OCI-LY3 (cell line): ENCODE measurements at regions not wholly inside any gene's neighbourhood (a gene's known extent, or its start where the extent isn't known, plus 50 kb on each side); places are given as distances from the start of the nearest gene placed in this dataset.

Experiments
- H2AFZ ChIP-seq: fragments of 200-600, 300-600 bp; shearing (Covaris generic); 2 replicates; pipeline ENCODE4 v1.6.0; 2014; ENCODE audit warnings: antibody characterized with exemption, low read depth, low read length
- H3K27ac ChIP-seq: fragments of 200-600, 300-600 bp; sonication (generic); 2 replicates; pipeline ENCODE4 v1.5.1; 2014; ENCODE audit warnings: mild to moderate bottlenecking, low read length, moderate library complexity, mixed read lengths
- H3K27me3 ChIP-seq: fragments of 200-600, 300-600 bp; sonication (generic); 2 replicates; pipeline ENCODE4 v1.6.1; 2014; ENCODE audit warnings: low read depth, low read length, mixed read lengths
- H3K36me3 ChIP-seq: fragments of 200-600, 300-600 bp; sonication (generic); replicated peaks from 2 replicates; pipeline ENCODE3; 2014; ENCODE audit warnings: low read depth, low read length, mixed read lengths
- H3K4me1 ChIP-seq: fragments of 300-600, 200-600 bp; sonication (generic); 2 replicates; pipeline ENCODE4 v1.6.1; 2014; ENCODE audit warnings: low read length, mixed read lengths
- H3K4me2 ChIP-seq: fragments of 200-600, 300-600 bp; sonication (generic); 2 replicates; pipeline ENCODE4 v1.6.1; 2014; ENCODE audit warnings: low read length, mixed read lengths
- H3K4me3 ChIP-seq: fragments of 300-600, 200-600 bp; sonication (generic); 2 replicates; pipeline ENCODE4 v1.5.1; 2014; ENCODE audit warnings: antibody characterized with exemption, mild to moderate bottlenecking, low read length, moderate library complexity
- H3K79me2 ChIP-seq: fragments of 300-600, 200-600 bp; shearing (Covaris generic); 2 replicates; pipeline ENCODE4 v1.6.1; 2014; ENCODE audit warnings: mild to moderate bottlenecking, low read length, mixed read lengths
- H3K9ac ChIP-seq: fragments of 300-600, 200-600 bp; shearing (Covaris generic); 2 replicates; pipeline ENCODE4 v1.6.0; 2014; ENCODE audit warnings: mild to moderate bottlenecking, low read length, moderate library complexity
- H3K9me3 ChIP-seq: fragments of 200-600, 300-600 bp; shearing (Covaris generic); 2 replicates; pipeline ENCODE4 v1.6.1; 2014; ENCODE audit warnings: low read length, mixed read lengths; ENCODE audit not compliant: insufficient read depth
- H4K20me1 ChIP-seq: fragments of 200-600, 300-600 bp; sonication (generic); 2 replicates; pipeline ENCODE4 v1.6.1; 2016; ENCODE audit warnings: low read length, mixed read lengths; ENCODE audit not compliant: insufficient read depth
- EZH2phosphoT487 ChIP-seq: fragments of 200-600 bp; shearing (Covaris generic); IDR thresholded peaks from 2 replicates; pipeline ENCODE4 v1.6.1; 2018; ENCODE audit warnings: antibody characterized with exemption, mixed run types, low read depth
- TF ChIP-seq, protein P1 (sequence below): fragments of 200-600, 300-600 bp; sonication (generic); IDR thresholded peaks from 2 replicates; pipeline ENCODE4 v1.5.1; 2014; ENCODE audit warnings: antibody characterized with exemption, low read length, low read depth

- Histone ChIP-seq H3K4me2 (peak overlapping the region; percentile 98), H3K9me3 (no peaks in the 10 kb centered on the region), H3K4me1 (peaks cover 3% of the 10 kb centered on the region; the same call in 1 of the 2 replicates), H3K79me2 (no peaks in the 10 kb centered on the region), H4K20me1 (no peaks in the 10 kb centered on the region), H3K36me3 (no peaks in the 10 kb centered on the region), H3K27ac (no peak overlapping the region), H3K27me3 (peaks cover under 1% of the 10 kb centered on the region; the same call in 1 of the 2 replicates), H3K9ac (peak overlapping the region; percentile 52), H3K4me3 (peak overlapping the region; percentile 84), H2AFZ (no peak overlapping the region)
- no peak for TF ChIP-seq EZH2phosphoT487
- TF ChIP-seq, protein P1, sequence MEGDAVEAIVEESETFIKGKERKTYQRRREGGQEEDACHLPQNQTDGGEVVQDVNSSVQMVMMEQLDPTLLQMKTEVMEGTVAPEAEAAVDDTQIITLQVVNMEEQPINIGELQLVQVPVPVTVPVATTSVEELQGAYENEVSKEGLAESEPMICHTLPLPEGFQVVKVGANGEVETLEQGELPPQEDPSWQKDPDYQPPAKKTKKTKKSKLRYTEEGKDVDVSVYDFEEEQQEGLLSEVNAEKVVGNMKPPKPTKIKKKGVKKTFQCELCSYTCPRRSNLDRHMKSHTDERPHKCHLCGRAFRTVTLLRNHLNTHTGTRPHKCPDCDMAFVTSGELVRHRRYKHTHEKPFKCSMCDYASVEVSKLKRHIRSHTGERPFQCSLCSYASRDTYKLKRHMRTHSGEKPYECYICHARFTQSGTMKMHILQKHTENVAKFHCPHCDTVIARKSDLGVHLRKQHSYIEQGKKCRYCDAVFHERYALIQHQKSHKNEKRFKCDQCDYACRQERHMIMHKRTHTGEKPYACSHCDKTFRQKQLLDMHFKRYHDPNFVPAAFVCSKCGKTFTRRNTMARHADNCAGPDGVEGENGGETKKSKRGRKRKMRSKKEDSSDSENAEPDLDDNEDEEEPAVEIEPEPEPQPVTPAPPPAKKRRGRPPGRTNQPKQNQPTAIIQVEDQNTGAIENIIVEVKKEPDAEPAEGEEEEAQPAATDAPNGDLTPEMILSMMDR, result no peak
Measured at GRCh38 chr22:23401910-23402274, 178.2 kb downstream of the IGLL1 start.

- H3K4me3 ChIP-seq, result no peak overlapping the region
Measured at GRCh38 chr22:23401111-23401909, 178.8 kb downstream of the IGLL1 start.

DNA sequence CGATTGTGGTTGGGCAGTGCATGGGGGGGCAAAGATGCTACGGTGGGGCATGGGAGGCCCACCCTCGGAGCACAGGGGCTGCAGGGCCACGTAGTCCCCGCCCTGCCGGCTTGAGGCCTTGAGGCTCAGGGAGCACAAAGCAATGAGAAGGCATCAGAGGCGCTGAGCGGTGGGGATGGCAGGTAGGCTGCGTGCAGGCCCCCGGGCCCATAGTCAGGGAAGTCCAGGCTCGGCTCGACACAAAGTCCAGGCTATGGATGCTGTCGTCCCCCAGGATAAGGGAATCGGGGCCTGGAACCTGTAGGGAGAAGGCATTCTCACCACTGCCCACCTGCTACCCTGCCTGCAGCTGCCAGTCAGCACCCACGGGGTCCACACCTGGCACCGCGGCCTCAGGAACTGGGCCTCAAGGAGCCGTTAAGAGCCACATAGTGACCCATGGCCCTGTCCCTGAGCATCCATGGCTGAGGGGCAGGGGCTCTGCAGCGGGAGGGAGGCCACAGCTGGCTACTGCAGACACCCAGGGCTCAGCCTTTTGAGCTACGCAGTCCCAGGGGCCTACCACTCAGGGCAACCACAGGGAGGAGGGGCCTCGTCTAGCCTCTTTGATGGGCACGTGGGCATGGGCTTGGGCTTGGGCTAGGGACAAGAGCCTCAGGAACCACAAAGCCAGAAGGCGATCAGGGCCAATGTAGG is 179.7 kb downstream of the IGLL1 start:
- no peak overlapping the region for H3K9ac ChIP-seq
- H3K27ac ChIP-seq, result no peak overlapping the region
- no peaks in the 10 kb centered on the region for H3K27me3 ChIP-seq
- H3K79me2 ChIP-seq, result no peaks in the 10 kb centered on the region
- H4K20me1 ChIP-seq, result no peaks in the 10 kb centered on the region
- no peak overlapping the region for H3K4me3 ChIP-seq
- H3K36me3 ChIP-seq, result no peaks in the 10 kb centered on the region
- peaks cover 3% of the 10 kb centered on the region; the same call in 1 of the 2 replicates for H3K4me1 ChIP-seq
- TF ChIP-seq, protein P1, result no peak
- no peak for TF ChIP-seq EZH2phosphoT487
- H3K4me2 ChIP-seq, result no peak overlapping the region
- H3K9me3 ChIP-seq, result no peaks in the 10 kb centered on the region
- no peak overlapping the region for H2AFZ ChIP-seq

More at GRCh38 chr22:23401111-23401909, 178.8 kb downstream of the IGLL1 start:
- no peaks in the 10 kb centered on the region for H4K20me1 ChIP-seq
- no peaks in the 10 kb centered on the region for H3K79me2 ChIP-seq
- H3K36me3 ChIP-seq, result no peaks in the 10 kb centered on the region
- H3K27me3 ChIP-seq, result no peaks in the 10 kb centered on the region
- TF ChIP-seq, protein P1, result no peak
- TF ChIP-seq EZH2phosphoT487, result no peak
- H3K27ac ChIP-seq, result no peak overlapping the region
- H3K9me3 ChIP-seq, result no peaks in the 10 kb centered on the region
- H3K9ac ChIP-seq, result no peak overlapping the region
- no peak overlapping the region for H3K4me2 ChIP-seq
- no peak overlapping the region for H2AFZ ChIP-seq
- H3K4me1 ChIP-seq, result peaks cover 3% of the 10 kb centered on the region; the same call in 1 of the 2 replicates
